Upper lobe of right lung (tissue), 1 donor: ENCODE measurements at regions not wholly inside any gene's neighbourhood (a gene's known extent, or its start where the extent isn't known, plus 50 kb on each side); places are given as distances from the start of the nearest gene placed in this dataset.

ENCODE experiments used
- ATAC-seq: fragments of 200-7000 bp; cut with Tn5 transposase; one replicate; pipeline ENCODE4 v1.9.1; 2020; ENCODE audit warnings: mild to moderate bottlenecking, moderate library complexity
- DNase-seq: peaks from one replicate; pipeline ENCODE4 v3.0.0-alpha.2; 2020
- H3K27ac ChIP-seq: fragments of 200-600 bp; one replicate; pipeline ENCODE4 v1.8.0; 2022
- H3K27me3 ChIP-seq: fragments of 200-600 bp; one replicate; pipeline ENCODE4 v1.8.0; 2022; ENCODE audit warnings: mild to moderate bottlenecking
- H3K36me3 ChIP-seq: fragments of 200-600 bp; one replicate; pipeline ENCODE4 v1.8.0; 2022
- H3K4me1 ChIP-seq: fragments of 200-600 bp; one replicate; pipeline ENCODE4 v1.8.0; 2022
- H3K4me3 ChIP-seq: fragments of 200-600 bp; one replicate; pipeline ENCODE4 v1.8.0; 2022; ENCODE audit warnings: mild to moderate bottlenecking
- H3K9me3 ChIP-seq: fragments of 200-600 bp; one replicate; pipeline ENCODE4 v1.8.0; 2022
- CTCF ChIP-seq: fragments of 200-600 bp; IDR thresholded peaks from one replicate; pipeline ENCODE4 v1.8.0; 2022; ENCODE audit warnings: antibody characterized with exemption
- intact Hi-C: fragments of 100-400 bp; cut with DNase I; formaldehyde crosslinking; loops from one replicate; pipeline ENCODE4 v1.11.0; 2022
- donor health status: DM: no; HTN: yes; CAD: no; lungs with severe emphysema.

GRCh38 chr20:40156600-40157317 is 532.3 kb downstream of the MAFB start:
- DNase-seq (no peak), ATAC-seq (no peak)
- H3K27ac ChIP-seq = no peak overlapping the region
- no peaks in the 10 kb centered on the region for H3K36me3 ChIP-seq
- H3K4me1 ChIP-seq = no peaks in the 10 kb centered on the region
- H3K4me3 ChIP-seq = no peak overlapping the region
- peaks cover 2% of the 10 kb centered on the region for H3K27me3 ChIP-seq
- no peaks in the 10 kb centered on the region for H3K9me3 ChIP-seq
- intact Hi-C loops = no loop called here
- no peak for TF ChIP-seq CTCF

- H3K4me1 ChIP-seq = no peaks in the 10 kb centered on the region
- DNase-seq = no peak
- H3K36me3 ChIP-seq = no peaks in the 10 kb centered on the region
- H3K9me3 ChIP-seq = no peaks in the 10 kb centered on the region
- intact Hi-C loops = no loop called here
- ATAC-seq = no peak
- peaks cover 2% of the 10 kb centered on the region for H3K27me3 ChIP-seq
- TF ChIP-seq CTCF = no peak
- no peak overlapping the region for H3K4me3 ChIP-seq
- H3K27ac ChIP-seq = no peak overlapping the region
Observed at GRCh38 chr20:40154514-40154913, 534.5 kb downstream of the MAFB start.

- no peak for TF ChIP-seq CTCF
- ATAC-seq = no peak
- intact Hi-C loops = no loop called here
Observed at GRCh38 chr20:40148886-40149285, 540.1 kb downstream of the MAFB start.

GRCh38 chr20:40146071-40146470 is 543.0 kb downstream of the MAFB start:
- TF ChIP-seq CTCF = no peak
- no peak for ATAC-seq
- DNase-seq = no peak
- intact Hi-C loops = no loop called here
- Histone ChIP-seq H3K36me3 (no peaks in the 10 kb centered on the region), H3K27ac (no peak overlapping the region), H3K27me3 (peaks cover 3% of the 10 kb centered on the region), H3K4me1 (no peaks in the 10 kb centered on the region), H3K9me3 (no peaks in the 10 kb centered on the region), H3K4me3 (no peak overlapping the region)

More at GRCh38 chr20:40148886-40149285, 540.1 kb downstream of the MAFB start:
- no peak for DNase-seq
- H3K4me3 ChIP-seq = no peak overlapping the region
- no peaks in the 10 kb centered on the region for H3K4me1 ChIP-seq
- no peaks in the 10 kb centered on the region for H3K36me3 ChIP-seq
- H3K9me3 ChIP-seq = no peaks in the 10 kb centered on the region
- no peak overlapping the region for H3K27ac ChIP-seq
- peaks cover 3% of the 10 kb centered on the region for H3K27me3 ChIP-seq

- Histone ChIP-seq H3K4me3 (no peak overlapping the region), H3K9me3 (no peaks in the 10 kb centered on the region), H3K4me1 (no peaks in the 10 kb centered on the region), H3K36me3 (no peaks in the 10 kb centered on the region), H3K27me3 (peaks cover 4% of the 10 kb centered on the region), H3K27ac (no peak overlapping the region)
- ATAC-seq = no peak
- no peak for DNase-seq
- intact Hi-C loops = no loop called here
- no peak for TF ChIP-seq CTCF
Observed at GRCh38 chr20:40144581-40144980, 544.5 kb downstream of the MAFB start.

GRCh38 chr20:40134176-40134575 is 554.9 kb downstream of the MAFB start:
- Histone ChIP-seq H3K4me1 (no peaks in the 10 kb centered on the region), H3K36me3 (no peaks in the 10 kb centered on the region), H3K4me3 (no peak overlapping the region), H3K9me3 (no peaks in the 10 kb centered on the region), H3K27me3 (no peaks in the 10 kb centered on the region), H3K27ac (no peak overlapping the region)
- ATAC-seq (no peak), DNase-seq (no peak)
- TF ChIP-seq CTCF = no peak
- intact Hi-C loops = no loop called here
